ENCODE measurements at regions not wholly inside any gene's neighbourhood (a gene's known extent, or its start where the extent isn't known, plus 50 kb on each side); places are given as distances from the start of the nearest gene placed in this dataset.

DNA sequence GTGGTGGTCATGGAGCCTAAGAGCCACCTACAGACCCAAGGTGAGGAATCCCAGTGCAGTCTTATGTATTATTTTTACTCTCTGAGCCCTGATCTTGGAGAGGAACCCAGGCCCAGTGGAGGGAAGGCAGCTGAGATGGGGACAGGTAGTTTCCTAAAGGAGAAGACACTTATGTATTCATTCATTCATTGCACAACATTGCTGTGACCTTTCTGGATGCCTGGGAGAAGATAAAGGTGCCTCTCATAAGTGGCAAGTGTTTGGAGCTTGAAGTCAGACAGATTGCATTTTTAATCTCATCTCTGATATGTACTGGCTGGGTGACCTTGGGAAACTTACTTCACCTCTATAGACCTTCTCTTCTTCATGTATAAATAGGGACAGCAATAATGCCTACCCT lies 111.1 kb downstream of the CEBPB start:
- no peak for DNase-seq

DNA sequence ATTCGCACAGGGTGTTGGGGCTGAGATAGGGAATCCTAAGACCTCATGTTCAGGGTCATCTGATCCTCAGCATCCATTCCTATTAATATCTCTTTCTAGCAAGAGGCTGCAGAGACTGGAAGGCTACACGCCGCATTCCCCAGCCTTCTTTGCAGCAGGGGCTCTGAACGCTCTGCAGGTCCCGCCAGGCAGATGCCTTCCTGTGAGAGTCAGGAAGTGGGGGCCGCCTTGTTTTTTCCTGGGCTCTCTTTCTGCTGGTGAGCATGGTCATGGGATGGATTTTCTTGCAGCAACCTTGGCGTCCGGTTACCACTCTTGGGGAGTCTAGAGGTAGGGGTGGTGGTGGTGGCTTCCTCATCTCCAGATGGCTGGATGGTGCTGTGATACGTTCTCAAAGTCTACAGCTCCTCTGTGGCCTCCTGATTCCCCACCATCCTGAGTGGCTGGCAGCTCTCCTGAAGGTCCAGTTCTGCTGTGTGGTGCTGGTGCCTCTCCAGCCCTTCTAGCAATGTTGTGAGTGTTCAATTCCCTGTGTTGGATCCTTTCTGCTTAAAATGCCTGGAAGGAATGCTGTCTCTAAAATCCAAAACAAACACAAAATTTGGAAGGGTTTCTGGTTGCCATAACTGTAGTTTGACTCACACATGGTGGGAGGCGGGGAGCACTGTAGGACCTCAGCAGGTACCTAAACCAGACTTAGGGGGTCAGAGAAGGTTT lies 111.9 kb downstream of the CEBPB start:
- DNase-seq: no peak

DNA sequence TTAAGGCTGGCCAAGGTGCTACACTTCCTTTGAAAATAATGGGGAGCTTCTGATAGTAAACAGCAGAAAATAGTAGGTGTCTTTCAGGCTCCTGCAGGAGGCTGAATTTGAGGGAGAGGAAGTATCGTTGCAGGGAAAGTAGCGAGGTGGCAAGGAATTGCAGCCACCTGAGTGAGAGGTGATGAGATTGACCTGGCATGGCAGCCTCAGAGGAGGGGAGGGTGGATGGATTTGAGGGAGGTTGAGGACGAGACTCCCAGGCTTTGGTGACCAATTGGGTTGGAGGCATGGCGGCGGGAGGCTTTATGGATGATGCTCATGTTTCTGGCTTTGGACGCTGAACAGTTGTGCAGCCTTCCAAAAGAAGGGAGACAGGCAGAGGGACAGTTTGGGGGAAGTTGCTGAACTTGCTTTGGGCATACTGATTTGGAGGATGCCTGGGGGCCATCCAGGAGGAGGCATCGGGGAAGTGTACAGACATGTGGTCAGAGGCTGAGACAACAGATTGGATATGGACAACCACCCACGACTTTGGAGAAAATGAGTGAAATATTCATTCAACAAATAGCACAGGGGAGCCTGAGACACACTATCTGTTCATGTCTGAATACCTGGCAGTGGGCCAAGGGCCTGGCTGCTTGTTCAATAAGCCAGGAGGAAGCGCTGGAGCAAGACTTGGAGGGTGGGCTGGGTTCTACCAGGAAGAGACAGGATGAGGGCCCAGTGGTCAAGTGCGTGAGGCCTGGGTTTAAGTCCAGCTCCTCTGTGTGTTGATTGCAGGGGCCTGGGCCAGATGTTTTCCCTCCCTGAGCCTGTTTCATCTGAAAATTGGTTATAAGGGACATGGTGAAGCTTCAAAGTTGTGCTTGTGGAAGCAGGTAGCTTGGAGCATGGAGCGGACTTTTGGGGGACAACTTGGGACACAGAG lies 113.2 kb downstream of the CEBPB start:
- DNase-seq: peak; percentile 43

DNA sequence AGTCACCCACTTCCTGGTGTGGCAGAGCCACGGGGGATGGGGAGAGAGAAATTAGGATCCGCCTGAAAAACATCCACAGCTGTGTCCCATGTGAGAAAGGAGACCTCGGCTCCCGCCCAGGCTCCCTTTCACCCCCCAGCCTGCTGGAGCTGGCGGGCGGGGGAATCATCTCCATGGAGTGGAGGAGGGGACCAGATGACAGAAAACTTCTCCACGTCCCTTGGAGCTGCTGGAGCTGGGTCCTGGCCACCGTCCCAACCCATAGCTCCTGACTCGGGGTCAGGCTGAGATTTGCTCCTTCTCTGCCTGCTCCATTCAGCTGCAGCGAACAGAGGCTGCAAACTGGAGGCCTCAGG lies 113.8 kb downstream of the CEBPB start:
- DNase-seq: no peak

DNA sequence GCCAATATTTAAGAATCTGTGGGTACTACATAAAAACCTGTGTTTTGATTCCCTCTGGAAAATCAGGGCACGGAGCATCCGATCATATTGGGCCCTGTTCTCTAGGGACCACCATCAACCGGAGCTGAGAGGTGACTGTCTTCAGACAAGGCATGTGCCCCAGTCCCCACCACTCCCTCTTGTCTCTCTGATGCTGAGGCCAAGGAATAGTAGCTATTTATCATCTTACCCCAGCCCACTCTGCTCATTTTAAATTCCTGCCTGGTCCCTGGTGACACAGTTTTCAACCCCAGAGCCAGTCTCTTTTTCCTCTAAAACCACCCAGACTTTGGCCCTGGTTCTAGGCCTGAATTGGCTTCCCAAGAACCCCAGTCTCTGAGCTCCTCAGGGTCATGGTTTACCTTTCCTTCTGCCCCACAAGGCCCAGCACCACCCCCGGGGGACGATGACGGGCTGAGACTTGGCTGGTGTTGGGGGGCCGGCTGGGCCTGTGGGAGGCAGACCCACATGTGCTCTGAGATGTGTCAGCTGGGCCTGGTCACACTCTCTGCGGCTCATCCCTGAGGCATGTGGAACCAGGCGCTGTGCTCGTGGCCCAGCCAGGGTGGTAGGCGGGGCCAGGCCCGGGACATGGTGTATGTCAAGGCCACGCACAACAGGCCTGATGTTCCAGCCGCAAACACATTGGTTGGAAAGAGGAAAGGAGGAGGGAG lies 114.4 kb downstream of the CEBPB start:
- no peak for DNase-seq

DNA sequence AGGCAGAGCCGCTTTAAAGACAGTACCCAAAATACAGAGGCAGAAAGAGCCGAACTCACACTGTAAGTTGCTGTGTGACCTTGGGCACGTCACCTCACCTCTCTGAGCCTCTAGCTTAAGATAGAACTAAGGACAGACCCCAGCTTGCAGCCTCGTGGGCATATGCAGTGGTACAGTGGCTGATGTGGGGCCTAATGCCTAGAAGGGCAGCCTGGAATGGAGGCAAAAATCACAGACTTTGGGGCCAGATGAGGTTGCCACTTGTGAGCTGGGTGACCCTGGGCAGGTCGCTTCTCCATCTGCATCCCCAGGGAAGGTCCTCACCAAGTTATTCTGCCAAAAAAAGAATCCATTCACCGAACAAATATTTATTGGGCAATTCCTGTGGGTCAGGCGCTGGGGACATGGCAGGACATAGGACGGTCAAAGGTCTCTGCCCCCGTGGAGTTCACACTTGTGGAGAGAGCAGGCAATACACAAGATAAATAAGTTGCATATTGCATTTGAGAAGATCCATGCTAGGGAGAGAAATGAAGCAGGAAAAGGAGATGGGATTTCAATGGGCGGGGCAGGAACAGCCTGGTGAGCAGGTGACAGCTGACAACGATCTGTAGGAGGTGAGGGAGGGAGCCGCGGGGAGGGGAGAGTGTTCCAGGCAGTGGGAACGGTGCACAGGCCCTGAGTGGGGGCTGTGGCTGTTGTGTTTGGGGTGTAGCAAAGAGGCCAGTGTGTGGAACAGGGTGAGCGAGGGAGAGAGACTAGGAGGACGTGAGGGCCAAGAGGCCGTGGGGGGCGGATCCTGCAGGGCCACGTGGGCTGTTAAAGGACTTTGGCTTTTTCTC lies 115.2 kb downstream of the CEBPB start:
- no peak for DNase-seq

DNA sequence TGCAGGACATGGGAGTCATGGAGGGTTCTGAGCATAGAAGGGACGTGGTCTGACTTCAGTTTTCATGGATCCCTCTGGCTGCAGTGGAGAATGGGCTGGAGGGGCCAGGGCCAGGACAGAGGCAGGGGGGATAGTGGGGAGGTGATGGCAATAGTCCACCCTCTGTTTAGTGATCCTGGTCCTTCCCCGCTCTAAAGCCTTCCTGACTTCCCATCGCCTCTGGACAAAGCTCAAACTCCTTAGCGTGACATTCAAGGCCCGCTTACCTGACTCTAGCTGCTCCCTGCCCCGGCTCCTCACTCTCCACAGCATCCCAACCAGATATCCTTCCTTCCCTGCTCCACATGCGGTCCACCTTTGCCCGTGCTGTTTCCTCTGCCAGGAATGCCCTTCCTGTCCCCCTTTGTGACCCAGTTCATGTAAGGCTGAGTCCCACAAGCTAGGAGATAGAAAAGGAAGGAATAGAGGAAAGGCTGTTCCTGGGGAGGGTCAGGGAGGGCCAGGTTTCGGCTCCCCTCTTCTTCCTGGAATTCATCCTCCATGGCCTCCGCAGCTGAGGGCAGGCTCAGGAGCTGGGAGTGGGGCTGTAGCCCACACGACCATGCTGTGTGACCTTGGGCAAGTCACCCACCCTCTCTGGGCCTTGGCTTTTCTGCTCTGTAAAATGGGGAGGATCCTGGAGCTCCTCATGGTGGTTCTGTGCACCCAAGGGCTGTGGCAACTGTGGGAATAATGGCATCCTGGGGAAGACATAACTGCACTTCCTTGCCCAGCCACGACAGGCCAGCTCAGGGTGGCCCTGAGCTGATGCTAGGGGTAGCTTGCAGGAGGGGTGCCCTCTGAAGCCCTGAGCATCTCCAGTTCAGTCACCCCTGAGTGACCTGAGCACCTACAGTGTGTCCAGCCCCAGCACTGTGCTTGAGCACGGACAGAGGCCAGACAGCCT lies 116.1 kb downstream of the CEBPB start:
- no peak for DNase-seq

DNA sequence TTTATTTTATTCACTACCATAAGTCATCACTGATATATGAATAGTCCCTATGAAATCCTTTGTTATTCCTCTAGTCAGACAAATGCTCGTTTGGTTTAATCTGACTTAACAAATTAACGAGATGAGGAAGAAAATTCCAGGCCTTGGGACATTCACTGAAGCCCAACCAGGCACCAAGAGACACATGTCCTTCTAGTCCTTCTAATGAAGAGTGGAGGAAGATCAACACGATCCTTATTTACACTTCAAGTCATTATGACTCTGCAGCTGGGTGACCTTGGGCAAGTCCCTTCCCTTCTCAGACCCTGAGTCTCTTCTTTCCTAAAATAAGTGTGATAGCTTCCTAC lies 117.5 kb downstream of the CEBPB start:
- DNase-seq: no peak

DNA sequence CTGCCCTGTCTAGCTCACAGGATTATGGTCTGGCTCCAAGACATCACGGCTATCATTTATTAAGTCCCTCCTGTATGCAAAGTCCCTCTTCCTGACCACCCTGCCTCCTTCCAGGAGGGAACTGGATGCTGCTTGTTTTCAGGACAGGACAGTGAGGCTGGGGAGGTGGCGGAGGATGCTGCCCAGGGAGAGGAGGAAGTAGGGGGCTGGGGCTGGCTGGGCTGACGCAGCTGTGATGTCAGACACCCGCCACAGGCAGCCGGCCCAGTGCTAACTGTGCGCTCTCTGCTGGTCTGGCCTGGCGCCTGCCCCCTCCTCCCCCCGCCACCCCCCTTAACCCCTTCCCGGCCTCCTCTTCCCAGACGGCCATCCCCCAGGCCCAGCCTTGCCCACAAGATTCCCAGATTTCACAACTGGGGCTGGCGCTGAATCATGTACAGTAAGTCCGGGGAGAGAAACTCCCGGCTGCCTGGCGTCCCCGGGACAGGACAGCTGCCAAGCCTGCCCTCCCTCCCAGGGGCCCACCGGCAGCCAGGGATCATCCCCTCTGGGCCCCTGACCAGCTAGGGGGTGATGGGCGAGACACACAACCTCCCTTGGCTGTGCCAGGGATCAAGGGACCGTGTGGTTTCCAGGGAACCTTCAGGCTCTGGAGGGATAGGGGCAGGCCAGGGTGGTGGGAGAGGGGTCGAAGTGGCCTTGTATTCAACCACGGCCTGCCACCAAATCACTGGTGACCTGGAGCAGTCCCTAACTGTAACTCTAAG lies 118.1 kb downstream of the CEBPB start:
- DNase-seq: no peak

DNA sequence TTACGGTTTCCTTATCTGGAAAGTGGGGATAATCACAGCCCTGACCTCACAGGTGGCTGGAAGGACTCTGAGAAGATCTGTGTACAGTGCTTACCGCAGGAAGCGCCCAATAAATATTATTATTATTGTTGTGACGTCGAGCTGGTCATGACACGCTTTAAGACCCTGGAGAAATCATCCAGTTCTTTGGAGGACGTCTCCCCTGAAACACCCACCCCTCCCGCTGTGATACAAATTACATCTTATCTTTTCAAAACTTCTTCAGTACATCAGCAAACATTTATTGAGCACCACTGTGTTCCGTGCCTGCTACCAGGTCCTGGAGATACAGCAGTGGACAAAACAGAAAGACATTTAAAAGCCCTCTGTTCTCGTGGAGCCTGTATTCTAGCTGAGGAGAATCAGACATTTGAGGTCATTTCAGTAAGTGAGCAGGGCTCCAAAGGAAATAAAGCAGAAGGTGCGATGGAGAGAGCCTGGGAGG lies 118.7 kb downstream of the CEBPB start:
- no peak for DNase-seq

DNA sequence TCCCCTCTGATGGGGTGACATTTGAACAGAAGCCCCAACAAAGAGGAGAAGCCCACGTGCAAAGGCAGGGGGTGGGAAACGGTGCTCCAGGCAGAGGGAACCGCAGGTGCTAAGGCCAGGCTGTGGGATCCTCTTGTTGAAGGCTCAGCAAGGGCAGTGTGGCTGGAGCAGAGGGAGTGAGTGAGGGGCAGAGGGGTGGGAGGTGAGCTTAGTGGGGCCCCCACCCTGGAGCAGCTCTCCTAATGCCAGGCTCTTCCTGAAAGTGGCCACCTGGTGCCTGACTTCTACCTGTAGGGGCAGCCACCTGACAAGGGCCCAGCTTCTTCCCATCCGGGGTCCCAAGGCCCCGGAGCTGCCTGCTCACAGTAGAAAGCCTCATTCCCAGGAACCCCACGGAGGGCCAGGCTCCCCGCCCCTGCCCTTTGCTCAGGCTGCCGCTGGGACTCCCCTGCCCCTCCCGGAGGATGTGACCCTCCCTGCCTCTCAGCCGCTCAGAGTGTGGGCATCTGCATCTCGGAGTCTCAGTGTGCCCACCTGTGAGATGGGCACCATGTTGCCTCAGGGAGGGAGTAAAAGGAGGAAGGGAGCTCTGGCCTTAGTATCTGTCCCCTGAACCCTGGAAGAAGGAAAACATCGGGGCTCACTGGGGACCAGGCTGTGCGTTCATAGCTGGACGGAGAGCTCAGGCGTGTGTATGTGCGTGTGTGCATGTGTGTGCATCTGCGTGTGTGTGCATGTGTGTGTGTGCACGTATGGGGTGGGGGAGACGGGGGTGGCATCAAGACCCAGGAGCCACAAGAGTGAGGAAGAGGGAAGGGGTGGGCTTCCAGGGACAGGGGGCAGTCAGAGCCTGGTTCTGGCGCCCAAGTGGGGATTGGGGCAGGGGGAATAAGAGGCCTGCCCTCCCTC lies 119.4 kb downstream of the CEBPB start:
- no peak for DNase-seq

DNA sequence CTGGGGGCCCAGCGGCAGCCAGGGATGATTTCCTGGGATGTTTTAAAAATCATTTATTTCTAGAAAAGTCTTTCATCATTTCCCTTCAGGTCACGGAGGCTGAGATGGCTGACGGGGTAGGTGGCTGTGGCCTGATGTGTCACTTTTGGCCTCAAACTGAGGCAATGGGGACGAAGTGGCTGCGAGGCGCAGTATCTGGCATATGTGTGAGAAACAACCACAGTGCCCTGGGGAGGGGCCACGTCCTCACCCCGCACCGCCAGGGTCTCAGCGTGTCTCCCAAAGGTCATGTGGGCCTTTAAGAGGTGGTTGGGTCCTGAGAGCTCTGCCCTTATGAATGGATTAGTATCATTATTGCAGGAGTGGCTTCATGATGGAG lies 120.0 kb downstream of the CEBPB start:
- DNase-seq: no peak

DNA sequence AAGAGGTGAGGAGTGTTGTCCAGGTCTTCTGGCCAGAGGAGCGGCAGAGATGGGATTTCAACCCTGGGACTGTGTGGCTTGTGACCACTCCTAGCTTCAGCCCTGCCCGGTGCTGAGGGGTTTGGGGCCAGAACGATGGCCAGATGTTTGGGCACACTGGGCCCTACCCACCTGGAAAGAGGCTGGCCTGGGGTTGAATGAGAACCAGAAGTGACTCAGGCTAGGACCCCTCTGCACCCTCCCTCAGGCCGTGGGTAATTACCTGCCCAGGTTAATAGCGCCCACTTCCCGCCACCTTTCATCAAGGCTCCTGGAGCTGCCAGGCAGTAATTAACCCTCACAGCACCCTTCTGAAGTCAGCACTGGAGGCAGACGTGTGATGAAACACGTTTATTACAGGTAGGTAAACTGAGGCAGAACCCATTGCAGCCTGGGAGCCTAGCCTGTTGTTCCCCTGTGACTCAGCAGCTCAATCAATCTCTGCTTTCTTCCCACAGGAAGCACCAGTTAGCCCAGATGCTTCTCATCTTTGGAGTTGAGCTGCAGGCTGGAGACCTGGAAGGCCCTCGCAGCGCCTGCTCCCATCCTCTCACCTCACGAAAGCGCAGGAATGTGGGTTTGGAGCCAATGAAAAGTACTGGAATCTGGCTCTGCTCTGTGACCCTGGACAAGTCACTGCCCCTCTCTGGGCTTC lies 120.8 kb downstream of the CEBPB start:
- no peak for DNase-seq

DNA sequence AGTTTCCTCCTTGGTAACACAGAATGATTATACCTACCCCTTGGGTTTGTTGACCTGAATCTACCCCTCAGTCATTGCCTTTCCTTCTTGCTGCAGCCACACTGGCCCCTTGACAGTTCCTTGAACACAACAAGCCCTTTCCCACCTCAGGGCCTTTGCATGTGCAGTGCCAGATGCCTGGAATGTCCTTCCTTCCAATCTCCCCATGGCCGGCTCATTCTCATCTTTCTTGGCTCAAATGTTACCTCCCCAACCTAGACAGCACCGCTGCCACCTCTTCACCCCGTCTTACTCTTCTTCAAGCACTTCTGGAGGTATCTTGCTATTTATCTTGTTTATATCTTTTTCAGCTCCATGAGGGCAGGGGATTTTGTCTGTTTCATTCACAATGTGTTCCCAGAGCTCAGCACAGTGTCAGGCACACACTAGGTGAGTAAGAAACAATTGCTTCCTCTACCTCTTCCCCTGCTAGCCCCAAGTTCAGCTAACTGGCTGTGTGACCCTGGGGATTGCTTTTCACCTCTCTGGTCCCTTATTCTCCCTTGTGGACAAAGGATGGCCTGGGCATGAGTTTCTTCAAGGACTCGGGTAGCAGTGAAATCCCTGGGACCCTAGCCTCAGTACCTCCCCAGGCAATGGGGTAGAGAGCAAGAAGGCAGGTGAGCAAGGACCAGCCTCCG lies 121.5 kb downstream of the CEBPB start:
- no peak for DNase-seq

DNA sequence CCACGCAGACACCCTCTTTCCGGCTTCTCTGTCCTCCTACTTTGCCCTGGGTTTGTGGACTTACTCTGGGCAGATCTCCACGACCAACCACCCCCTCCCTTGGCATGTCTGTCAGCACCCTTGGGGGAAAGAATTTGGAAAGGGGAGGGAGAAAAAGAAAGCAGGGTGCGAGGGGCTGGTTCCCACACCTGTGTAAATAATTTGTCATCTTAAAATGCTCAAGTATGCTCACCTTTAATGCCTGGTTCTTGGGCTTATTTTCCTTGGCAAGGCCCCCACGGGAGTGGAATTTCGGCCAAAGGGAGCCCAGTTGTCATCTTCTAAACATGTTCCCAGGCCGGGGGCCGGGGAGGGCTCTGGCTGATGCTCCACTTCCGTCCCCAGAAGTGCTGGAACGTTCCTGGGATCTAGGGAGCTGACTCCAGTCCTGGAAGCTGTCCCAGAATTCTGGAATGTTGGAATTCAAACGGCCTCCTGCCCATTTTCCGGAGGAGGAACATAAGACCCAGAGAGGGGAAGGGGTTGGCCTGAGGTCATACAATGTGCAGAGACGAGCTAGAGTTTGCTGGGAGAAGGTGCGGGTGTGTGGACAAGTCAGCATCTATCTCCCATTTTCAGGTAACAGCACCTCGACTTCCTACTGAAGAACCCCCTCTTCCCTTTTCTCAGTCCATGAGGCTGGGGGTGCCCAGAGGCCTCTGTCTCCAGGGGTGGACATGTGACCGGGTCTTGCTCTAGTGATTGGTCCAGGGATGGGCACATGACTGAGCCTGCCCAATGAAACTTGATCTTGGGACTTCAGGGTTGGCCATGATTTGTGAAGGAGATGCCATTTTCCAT lies 122.3 kb downstream of the CEBPB start:
- DNase-seq: no peak

DNA sequence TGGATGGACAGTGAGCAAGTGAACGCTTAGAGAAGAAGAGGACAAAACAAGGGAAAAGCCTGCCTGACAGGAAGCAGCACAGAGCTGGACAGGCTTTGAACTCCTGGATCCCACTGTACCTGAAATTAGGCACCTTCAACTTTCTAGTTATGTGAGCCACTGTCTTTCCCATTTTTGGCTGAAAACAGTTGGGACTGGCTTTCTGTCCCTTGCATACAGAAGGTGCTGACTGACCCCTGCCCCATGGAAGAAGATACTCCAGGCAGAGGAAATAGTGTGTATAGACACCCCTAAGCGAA lies 122.8 kb downstream of the CEBPB start:
- DNase-seq: no peak

DNA sequence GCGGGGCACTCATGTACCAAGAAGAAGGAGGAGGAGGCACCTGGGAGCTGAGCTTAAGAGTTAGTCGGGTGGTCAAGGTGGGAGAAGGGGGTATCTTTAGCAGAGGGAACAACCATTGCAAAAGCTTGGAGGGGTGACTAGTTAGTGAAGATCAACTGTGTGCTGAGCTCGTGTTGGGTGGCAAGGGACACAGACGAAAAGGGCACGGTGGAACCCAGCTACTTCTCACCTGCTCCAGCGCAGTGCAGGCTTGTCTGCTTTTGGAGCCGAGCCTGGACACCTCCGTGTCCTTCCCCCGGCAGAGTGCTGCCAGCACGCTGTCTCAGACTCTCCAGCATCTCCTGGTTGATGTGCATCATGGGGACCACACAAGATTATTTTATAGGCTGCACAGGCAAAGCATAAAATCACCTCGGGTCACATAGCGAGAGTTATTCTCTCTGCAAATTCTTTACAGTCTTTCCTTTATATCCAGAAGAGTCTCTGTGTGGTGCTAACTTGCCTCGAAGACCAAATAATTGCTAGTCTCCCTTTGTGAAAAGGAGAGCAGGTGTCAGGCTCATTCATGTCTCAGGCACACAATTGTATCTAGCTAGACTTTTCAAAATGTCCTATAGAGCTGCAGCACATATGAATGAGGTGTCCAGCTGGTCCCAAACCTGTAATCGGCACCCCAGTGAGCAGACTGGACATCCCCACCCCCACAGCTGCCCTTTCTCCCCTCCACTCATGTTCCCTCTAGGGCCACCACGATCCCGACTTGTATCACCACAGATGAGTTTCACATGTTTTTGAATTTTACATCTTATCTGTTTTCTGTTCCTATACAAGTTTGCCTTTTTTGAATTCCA lies 123.4 kb downstream of the CEBPB start:
- DNase-seq: no peak

Data from NCI-H1092 (cell line).